Liver (tissue), 8 donors: ENCODE measurements at regions not wholly inside any gene's neighbourhood (a gene's known extent, or its start where the extent isn't known, plus 50 kb on each side); places are given as distances from the start of the nearest gene placed in this dataset.

Experiments
- DNase-seq: peaks from one replicate; pipeline ENCODE4 v3.0.0-alpha.2; 2017; ENCODE audit warnings: low spot score
- H3K27ac ChIP-seq, 2 donors: one replicate each; pipeline ENCODE4 v1.7.0; 2013; ENCODE audit warnings: inconsistent platforms in 2 of 2, low read length in 2 of 2, control low read depth in 1 of 2, low read depth in 1 of 2, mild to moderate bottlenecking in 1 of 2
- H3K27me3 ChIP-seq, 4 donors: one replicate each; pipeline versions ENCODE4 v1.6.1 to v1.7.0; 2013; ENCODE audit warnings: low read length in 3 of 4, inconsistent platforms in 1 of 4, mild to moderate bottlenecking in 1 of 4, moderate library complexity in 1 of 4; ENCODE audit not compliant: control insufficient read depth in 4 of 4, insufficient read depth in 4 of 4
- H3K36me3 ChIP-seq, 4 donors: one replicate each; pipeline versions ENCODE4 v1.6.1 to v1.7.0; 2013; ENCODE audit warnings: low read length in 3 of 4, mild to moderate bottlenecking in 3 of 4, low read depth in 1 of 4, moderate library complexity in 1 of 4; ENCODE audit not compliant: control insufficient read depth in 4 of 4, insufficient read depth in 3 of 4
- H3K4me1 ChIP-seq, 4 donors: one replicate each; pipeline versions ENCODE4 v1.6.1 to v1.7.0; 2013; ENCODE audit warnings: low read length in 3 of 4, mild to moderate bottlenecking in 3 of 4, moderate library complexity in 1 of 4; ENCODE audit not compliant: control insufficient read depth in 4 of 4, insufficient read depth in 4 of 4
- H3K4me3 ChIP-seq, 3 donors: one replicate each; pipeline versions ENCODE4 v1.6.1 to v1.7.0; 2013; ENCODE audit warnings: low read length in 3 of 3, control low read depth in 1 of 3, low read depth in 1 of 3, mild to moderate bottlenecking in 1 of 3
- H3K9ac ChIP-seq, 2 donors: one replicate each; pipeline ENCODE4 v1.7.0; 2013; ENCODE audit warnings: low read length in 2 of 2, mild to moderate bottlenecking in 2 of 2, moderate library complexity in 2 of 2, control low read depth in 1 of 2, low read depth in 1 of 2
- H3K9me3 ChIP-seq, 4 donors: one replicate each; pipeline versions ENCODE4 v1.6.1 to v1.7.0; 2013; ENCODE audit warnings: low read length in 3 of 4; ENCODE audit not compliant: control insufficient read depth in 4 of 4
- EGR1 ChIP-seq, 2 donors: IDR thresholded peaks; 2 replicates each; pipeline ENCODE4 v1.6.1; 2016 to 2018; ENCODE audit warnings: antibody characterized with exemption in 2 of 2, low read depth in 2 of 2
- FOXA1 ChIP-seq: IDR thresholded peaks from 2 replicates; pipeline ENCODE4 v1.6.1; 2016; ENCODE audit warnings: antibody characterized with exemption
- FOXA2 ChIP-seq: IDR thresholded peaks from 2 replicates; pipeline ENCODE4 v1.6.1; 2016; ENCODE audit warnings: antibody characterized with exemption
- GABPA ChIP-seq, 2 donors: IDR thresholded peaks in 1 of 2; conservative IDR thresholded peaks in 1 of 2; 2 replicates each; pipeline ENCODE4 v1.6.1; 2016; ENCODE audit warnings: antibody characterized with exemption in 2 of 2, mild to moderate bottlenecking in 1 of 2, moderate library complexity in 1 of 2
- HNF4G ChIP-seq: IDR thresholded peaks from 2 replicates; pipeline ENCODE4 v1.6.1; 2016; ENCODE audit warnings: antibody characterized with exemption
- JUND ChIP-seq, 2 donors: IDR thresholded peaks; 2 replicates each; pipeline ENCODE4 v1.6.1; 2016; ENCODE audit warnings: antibody characterized with exemption in 2 of 2
- NR2F2 ChIP-seq: IDR thresholded peaks from 2 replicates; pipeline ENCODE4 v1.6.1; 2016; ENCODE audit warnings: antibody characterized with exemption
- RAD21 ChIP-seq, 2 donors: IDR thresholded peaks; 2 replicates each; pipeline ENCODE4 v1.6.1; 2016; ENCODE audit warnings: antibody characterized with exemption in 2 of 2, mild to moderate bottlenecking in 2 of 2
- RXRA ChIP-seq, 2 donors: IDR thresholded peaks; 2 replicates each; pipeline ENCODE4 v1.6.1; 2017 to 2018; ENCODE audit warnings: antibody characterized with exemption in 2 of 2, mild to moderate bottlenecking in 1 of 2
- SP1 ChIP-seq: IDR thresholded peaks from 2 replicates; pipeline ENCODE4 v1.6.1; 2018; ENCODE audit warnings: antibody characterized with exemption, mild to moderate bottlenecking
- TAF1 ChIP-seq: conservative IDR thresholded peaks from 2 replicates; pipeline ENCODE4 v1.6.1; 2016; ENCODE audit warnings: antibody characterized with exemption, mild to moderate bottlenecking
- YY1 ChIP-seq: IDR thresholded peaks from 2 replicates; pipeline ENCODE4 v1.6.1; 2016; ENCODE audit warnings: antibody characterized with exemption, mild to moderate bottlenecking
- WGBS: extraction: QIAGEN DNeasy Blood & Tissue Kit; methylation state at CpG from one replicate; pipeline ENCODE4 v1.1.7; 2013; 5-methylcytosine and 5-hydroxymethylcytosine counted together
- TF ChIP-seq, protein P1 (sequence below): IDR thresholded peaks from 2 replicates; pipeline ENCODE4 v1.6.1; 2016; ENCODE audit warnings: antibody characterized with exemption, mild to moderate bottlenecking
- TF ChIP-seq, protein P2 (sequence below): fragments of 150-350 bp; IDR thresholded peaks from 2 replicates; pipeline ENCODE4 v1.5.1; 2017; ENCODE audit warnings: improper control_type of control experiment, low read depth, low read length; ENCODE audit not compliant: missing input control
- TF ChIP-seq, protein P3 (sequence below): IDR thresholded peaks from 2 replicates; pipeline ENCODE4 v1.6.1; 2016; ENCODE audit warnings: antibody characterized with exemption
- TF ChIP-seq, protein P4 (sequence below): IDR thresholded peaks from 2 replicates; pipeline ENCODE4 v1.6.1; 2016; ENCODE audit warnings: antibody characterized with exemption
- TF ChIP-seq, protein P5 (sequence below): IDR thresholded peaks from 2 replicates; pipeline ENCODE4 v1.6.1; 2016; ENCODE audit warnings: antibody characterized with exemption
- donor health status: healthy.
- donor health status: healthy.
- donor health status: healthy.
- donor health status: healthy.
- donor health status: healthy.

DNA sequence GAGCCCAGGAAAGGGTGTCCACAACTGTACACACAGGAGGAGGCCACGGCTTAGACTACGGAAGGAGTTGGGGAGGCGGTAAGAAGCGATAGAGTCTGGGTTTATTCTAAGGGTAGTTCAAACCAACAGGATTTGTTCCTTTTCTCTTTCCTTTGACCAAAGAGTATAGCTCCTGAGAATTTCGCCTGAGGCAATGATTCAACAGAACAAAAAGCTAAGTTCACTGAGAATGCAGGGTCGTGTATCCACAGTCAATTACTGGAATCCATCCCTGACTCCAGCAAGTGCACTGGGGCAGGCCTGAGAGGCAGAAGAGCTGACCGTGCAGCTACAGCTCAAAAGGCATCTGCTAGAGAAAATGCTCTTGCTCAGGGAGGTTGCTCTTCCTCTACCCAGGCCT, 140.9 kb downstream of the TFCP2L1 start (continued):
- TF ChIP-seq, protein P1, sequence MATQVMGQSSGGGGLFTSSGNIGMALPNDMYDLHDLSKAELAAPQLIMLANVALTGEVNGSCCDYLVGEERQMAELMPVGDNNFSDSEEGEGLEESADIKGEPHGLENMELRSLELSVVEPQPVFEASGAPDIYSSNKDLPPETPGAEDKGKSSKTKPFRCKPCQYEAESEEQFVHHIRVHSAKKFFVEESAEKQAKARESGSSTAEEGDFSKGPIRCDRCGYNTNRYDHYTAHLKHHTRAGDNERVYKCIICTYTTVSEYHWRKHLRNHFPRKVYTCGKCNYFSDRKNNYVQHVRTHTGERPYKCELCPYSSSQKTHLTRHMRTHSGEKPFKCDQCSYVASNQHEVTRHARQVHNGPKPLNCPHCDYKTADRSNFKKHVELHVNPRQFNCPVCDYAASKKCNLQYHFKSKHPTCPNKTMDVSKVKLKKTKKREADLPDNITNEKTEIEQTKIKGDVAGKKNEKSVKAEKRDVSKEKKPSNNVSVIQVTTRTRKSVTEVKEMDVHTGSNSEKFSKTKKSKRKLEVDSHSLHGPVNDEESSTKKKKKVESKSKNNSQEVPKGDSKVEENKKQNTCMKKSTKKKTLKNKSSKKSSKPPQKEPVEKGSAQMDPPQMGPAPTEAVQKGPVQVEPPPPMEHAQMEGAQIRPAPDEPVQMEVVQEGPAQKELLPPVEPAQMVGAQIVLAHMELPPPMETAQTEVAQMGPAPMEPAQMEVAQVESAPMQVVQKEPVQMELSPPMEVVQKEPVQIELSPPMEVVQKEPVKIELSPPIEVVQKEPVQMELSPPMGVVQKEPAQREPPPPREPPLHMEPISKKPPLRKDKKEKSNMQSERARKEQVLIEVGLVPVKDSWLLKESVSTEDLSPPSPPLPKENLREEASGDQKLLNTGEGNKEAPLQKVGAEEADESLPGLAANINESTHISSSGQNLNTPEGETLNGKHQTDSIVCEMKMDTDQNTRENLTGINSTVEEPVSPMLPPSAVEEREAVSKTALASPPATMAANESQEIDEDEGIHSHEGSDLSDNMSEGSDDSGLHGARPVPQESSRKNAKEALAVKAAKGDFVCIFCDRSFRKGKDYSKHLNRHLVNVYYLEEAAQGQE: no peak
- TF ChIP-seq JUND (IDR thresholded peaks at IDR 0.05): no peak
- no peak for TF ChIP-seq NR2F2
- no peak for TF ChIP-seq RXRA (IDR thresholded peaks at IDR 0.05)

DNA sequence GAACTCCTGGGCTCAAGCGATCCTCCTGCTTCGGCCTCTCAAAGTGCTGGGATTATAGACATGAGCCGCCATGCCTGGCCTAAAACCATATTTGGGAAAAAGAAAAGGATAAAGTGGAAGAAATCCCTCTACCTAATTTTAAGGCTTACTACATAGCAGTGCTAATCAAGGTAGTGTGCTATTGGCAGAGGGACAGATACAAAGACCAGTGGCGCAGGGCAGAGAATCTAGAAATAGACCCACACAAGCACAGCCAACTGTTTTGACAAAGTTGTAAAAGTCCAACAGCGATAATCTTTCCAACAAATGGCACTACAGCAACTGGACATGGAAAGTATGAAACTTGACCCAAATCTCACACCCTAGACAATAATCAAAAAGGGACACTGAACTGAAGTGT, 138.4 kb downstream of the TFCP2L1 start:
- no peaks in the 10 kb centered on the region for H3K9me3 ChIP-seq
- DNase-seq: no peak
- WGBS: 94% methylated on average over 5 of the region's 5 CpGs
- no peak overlapping the region for H3K9ac ChIP-seq
- no peaks in the 10 kb centered on the region for H3K27me3 ChIP-seq
- H3K4me1 ChIP-seq: no peaks in the 10 kb centered on the region
- no peaks in the 10 kb centered on the region for H3K36me3 ChIP-seq
- no peak overlapping the region for H3K4me3 ChIP-seq
- TF ChIP-seq JUND (IDR thresholded peaks at IDR 0.05) (no peak), RAD21 (IDR thresholded peaks at IDR 0.05) (no peak), FOXA1 (no peak), YY1 (no peak), GABPA (IDR thresholded peaks at IDR 0.05 in 1 of 2, conservative IDR thresholded peaks at IDR 0.05 in 1 of 2) (no peak), RXRA (IDR thresholded peaks at IDR 0.05) (no peak), HNF4G (no peak), FOXA2 (no peak), SP1 (no peak), EGR1 (IDR thresholded peaks at IDR 0.05; ENCODE audit: low read depth in 2 of 2) (no peak), TAF1 (no peak)
- TF ChIP-seq, protein P2, sequence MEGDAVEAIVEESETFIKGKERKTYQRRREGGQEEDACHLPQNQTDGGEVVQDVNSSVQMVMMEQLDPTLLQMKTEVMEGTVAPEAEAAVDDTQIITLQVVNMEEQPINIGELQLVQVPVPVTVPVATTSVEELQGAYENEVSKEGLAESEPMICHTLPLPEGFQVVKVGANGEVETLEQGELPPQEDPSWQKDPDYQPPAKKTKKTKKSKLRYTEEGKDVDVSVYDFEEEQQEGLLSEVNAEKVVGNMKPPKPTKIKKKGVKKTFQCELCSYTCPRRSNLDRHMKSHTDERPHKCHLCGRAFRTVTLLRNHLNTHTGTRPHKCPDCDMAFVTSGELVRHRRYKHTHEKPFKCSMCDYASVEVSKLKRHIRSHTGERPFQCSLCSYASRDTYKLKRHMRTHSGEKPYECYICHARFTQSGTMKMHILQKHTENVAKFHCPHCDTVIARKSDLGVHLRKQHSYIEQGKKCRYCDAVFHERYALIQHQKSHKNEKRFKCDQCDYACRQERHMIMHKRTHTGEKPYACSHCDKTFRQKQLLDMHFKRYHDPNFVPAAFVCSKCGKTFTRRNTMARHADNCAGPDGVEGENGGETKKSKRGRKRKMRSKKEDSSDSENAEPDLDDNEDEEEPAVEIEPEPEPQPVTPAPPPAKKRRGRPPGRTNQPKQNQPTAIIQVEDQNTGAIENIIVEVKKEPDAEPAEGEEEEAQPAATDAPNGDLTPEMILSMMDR: no peak
- TF ChIP-seq, protein P3, sequence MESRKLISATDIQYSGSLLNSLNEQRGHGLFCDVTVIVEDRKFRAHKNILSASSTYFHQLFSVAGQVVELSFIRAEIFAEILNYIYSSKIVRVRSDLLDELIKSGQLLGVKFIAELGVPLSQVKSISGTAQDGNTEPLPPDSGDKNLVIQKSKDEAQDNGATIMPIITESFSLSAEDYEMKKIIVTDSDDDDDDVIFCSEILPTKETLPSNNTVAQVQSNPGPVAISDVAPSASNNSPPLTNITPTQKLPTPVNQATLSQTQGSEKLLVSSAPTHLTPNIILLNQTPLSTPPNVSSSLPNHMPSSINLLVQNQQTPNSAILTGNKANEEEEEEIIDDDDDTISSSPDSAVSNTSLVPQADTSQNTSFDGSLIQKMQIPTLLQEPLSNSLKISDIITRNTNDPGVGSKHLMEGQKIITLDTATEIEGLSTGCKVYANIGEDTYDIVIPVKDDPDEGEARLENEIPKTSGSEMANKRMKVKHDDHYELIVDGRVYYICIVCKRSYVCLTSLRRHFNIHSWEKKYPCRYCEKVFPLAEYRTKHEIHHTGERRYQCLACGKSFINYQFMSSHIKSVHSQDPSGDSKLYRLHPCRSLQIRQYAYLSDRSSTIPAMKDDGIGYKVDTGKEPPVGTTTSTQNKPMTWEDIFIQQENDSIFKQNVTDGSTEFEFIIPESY: no peak
- TF ChIP-seq, protein P1: no peak
- TF ChIP-seq, protein P4, sequence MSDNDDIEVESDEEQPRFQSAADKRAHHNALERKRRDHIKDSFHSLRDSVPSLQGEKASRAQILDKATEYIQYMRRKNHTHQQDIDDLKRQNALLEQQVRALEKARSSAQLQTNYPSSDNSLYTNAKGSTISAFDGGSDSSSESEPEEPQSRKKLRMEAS: no peak
- TF ChIP-seq, protein P5, sequence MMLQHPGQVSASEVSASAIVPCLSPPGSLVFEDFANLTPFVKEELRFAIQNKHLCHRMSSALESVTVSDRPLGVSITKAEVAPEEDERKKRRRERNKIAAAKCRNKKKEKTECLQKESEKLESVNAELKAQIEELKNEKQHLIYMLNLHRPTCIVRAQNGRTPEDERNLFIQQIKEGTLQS: no peak
- H3K27ac ChIP-seq: no peak overlapping the region
